ENCODE measurements at regions not wholly inside any gene's neighbourhood (a gene's known extent, or its start where the extent isn't known, plus 50 kb on each side); places are given as distances from the start of the nearest gene placed in this dataset.
A peak's percentile ranks its signal among the peaks of the same experiment; 100 is the strongest.

GRCh38 chr2:94956797-94957391 is 68.6 kb upstream of the MAL start:
- BruUV-seq (replicated peaks): no TSS peak
- ChIA-PET CTCF (interaction anchor here (0.6 kb wide), 1 partner anchor 29 kb away, joined by 3 read pairs; no protein-coding TSS in a partner anchor), POLR2A (ENCODE audit: low non-redundant PET) (no interaction called here)
- Histone ChIP-seq H3K9me3 (ENCODE audit: low read depth, low read length, poor library complexity, severe bottlenecking) (no peaks in the 10 kb centered on the region), H3K27me3 (replicated peaks; ENCODE audit: insufficient read depth, low read depth, low read length, poor library complexity) (peaks cover 39% of the 10 kb centered on the region), H3K4me1 (ENCODE audit: insufficient read depth, low read length, poor library complexity, severe bottlenecking) (no peaks in the 10 kb centered on the region), H3K27ac (ENCODE audit: low read depth, low read length, poor library complexity, severe bottlenecking) (no peak overlapping the region), H3K4me3 (ENCODE audit: low read depth, low read length, poor library complexity, severe bottlenecking) (no peak overlapping the region), H3K36me3 (ENCODE audit: insufficient read depth, low read length, poor library complexity, severe bottlenecking) (no peaks in the 10 kb centered on the region)
- intact Hi-C loops (cut with micrococcal nuclease; ENCODE audit: unreplicated experiment): loop anchor here (2.0 kb wide), 1 partner anchor 82 kb away; no protein-coding TSS in a partner anchor
- TF ChIP-seq EZH2 (IDR thresholded peaks at IDR 0.05; ENCODE audit: borderline replicate concordance, low read depth, low read length, poor library complexity, severe bottlenecking) (no peak), CTCF (conservative IDR thresholded peaks at IDR 0.05; ENCODE audit: low read depth, low read length) (peak; percentile 83)
- DNase-seq (ENCODE audit: low spot score): peak; percentile 50

GRCh38 chr2:94958245-94958644 is 67.3 kb upstream of the MAL start:
- no TSS peak for BruUV-seq (replicated peaks)
- Histone ChIP-seq H3K27me3 (replicated peaks; ENCODE audit: insufficient read depth, low read depth, low read length, poor library complexity) (peaks cover 43% of the 10 kb centered on the region), H3K9me3 (ENCODE audit: low read depth, low read length, poor library complexity, severe bottlenecking) (no peaks in the 10 kb centered on the region), H3K4me3 (ENCODE audit: low read depth, low read length, poor library complexity, severe bottlenecking) (no peak overlapping the region), H3K27ac (ENCODE audit: low read depth, low read length, poor library complexity, severe bottlenecking) (no peak overlapping the region), H3K4me1 (ENCODE audit: insufficient read depth, low read length, poor library complexity, severe bottlenecking) (no peaks in the 10 kb centered on the region), H3K36me3 (ENCODE audit: insufficient read depth, low read length, poor library complexity, severe bottlenecking) (no peaks in the 10 kb centered on the region)
- ChIA-PET POLR2A (ENCODE audit: low non-redundant PET) (no interaction called here), CTCF (no interaction called here)
- no peak for DNase-seq (ENCODE audit: low spot score)
- TF ChIP-seq CTCF (conservative IDR thresholded peaks at IDR 0.05; ENCODE audit: low read depth, low read length) (no peak), EZH2 (IDR thresholded peaks at IDR 0.05; ENCODE audit: borderline replicate concordance, low read depth, low read length, poor library complexity, severe bottlenecking) (no peak)
- intact Hi-C loops (cut with micrococcal nuclease; ENCODE audit: unreplicated experiment): no loop called here

GRCh38 chr2:94960266-94960665 is 65.2 kb upstream of the MAL start:
- no peak overlapping the region for H3K27ac ChIP-seq (ENCODE audit: low read depth, low read length, poor library complexity, severe bottlenecking)
- intact Hi-C loops (cut with micrococcal nuclease; ENCODE audit: unreplicated experiment): no loop called here
- BruUV-seq (replicated peaks): no TSS peak
- ChIA-PET POLR2A (ENCODE audit: low non-redundant PET) (no interaction called here), CTCF (no interaction called here)
- no peak for DNase-seq (ENCODE audit: low spot score)
- H3K27me3 ChIP-seq (replicated peaks; ENCODE audit: insufficient read depth, low read depth, low read length, poor library complexity): peaks cover 60% of the 10 kb centered on the region
- no peaks in the 10 kb centered on the region for H3K9me3 ChIP-seq (ENCODE audit: low read depth, low read length, poor library complexity, severe bottlenecking)
- H3K36me3 ChIP-seq (ENCODE audit: insufficient read depth, low read length, poor library complexity, severe bottlenecking): no peaks in the 10 kb centered on the region
- no peak overlapping the region for H3K4me3 ChIP-seq (ENCODE audit: low read depth, low read length, poor library complexity, severe bottlenecking)
- TF ChIP-seq EZH2 (IDR thresholded peaks at IDR 0.05; ENCODE audit: borderline replicate concordance, low read depth, low read length, poor library complexity, severe bottlenecking) (no peak), CTCF (conservative IDR thresholded peaks at IDR 0.05; ENCODE audit: low read depth, low read length) (no peak)
- H3K4me1 ChIP-seq (ENCODE audit: insufficient read depth, low read length, poor library complexity, severe bottlenecking): no peaks in the 10 kb centered on the region

All from A673 (cell line).